GM12878 (cell line): ENCODE measurements at regions not wholly inside any gene's neighbourhood (a gene's known extent, or its start where the extent isn't known, plus 50 kb on each side); places are given as distances from the start of the nearest gene placed in this dataset.

Experiments
- ATAC-seq: fragments of 200-7000 bp; cut with Tn5 transposase; 3 replicates; pipeline ENCODE4 v1.9.1; 2020; ENCODE audit warnings: mild to moderate bottlenecking, moderate library complexity
- BruUV-seq: library from RNA; stranded (reverse); fragments of 400-500 nt; replicated peaks from 2 replicates; lab custom pipeline; 2021; lab: Mats Ljungman, UMichigan
- CTCF ChIA-PET: fragments of 300-600 bp; sonication (Branson Sonifier 250); formaldehyde crosslinking; extraction: SDS; loops from one replicate; lab custom pipeline; 2021; ENCODE audit warnings: inconsistent platforms; lab: Yijun Ruan, JAX
- POLR2A ChIA-PET: fragments of 350-600 bp; formaldehyde crosslinking; extraction: SDS; loops from one replicate; lab custom pipeline; 2021; ENCODE audit warnings: inconsistent platforms; lab: Charles Lee
- RAD21 ChIA-PET: fragments of 300-600 bp; sonication (Branson Sonifier 250); formaldehyde crosslinking; loops from one replicate; lab custom pipeline; 2023; ENCODE audit warnings: antibody characterized with exemption; ENCODE audit not compliant: unreplicated experiment; lab: Charles Lee
- SMC1A ChIA-PET: fragments of 300-600 bp; sonication (Branson Sonifier 250); formaldehyde crosslinking; loops from one replicate; lab custom pipeline; 2023; ENCODE audit not compliant: unreplicated experiment, uncharacterized antibody; lab: Charles Lee
- DNase-seq: peaks from one replicate; pipeline ENCODE4 v3.0.0-alpha.2; 2011; ENCODE audit warnings: low read depth, low spot score
- FAIRE-seq: peaks from 3 replicates; lab custom pipeline; 2011; peaks lifted over from hg19 to GRCh38; lab: Jason Lieb, UNC
- H2AFZ ChIP-seq: 2 replicates; pipeline ENCODE4 v1.6.0; 2011; ENCODE audit warnings: low read depth, low read length, control low read depth; ENCODE audit not compliant: control insufficient read depth
- H3K27ac ChIP-seq: 2 replicates; pipeline ENCODE4 v1.5.1; 2011; ENCODE audit warnings: control low read depth; ENCODE audit not compliant: control insufficient read depth, insufficient read depth
- H3K27me3 ChIP-seq, 2 experiments: replicated peaks in 1 of 2; 2 replicates each; pipeline versions ENCODE4 v1.6.0 to v1.6.1; 2011; ENCODE audit warnings: low read length in 1 of 2; ENCODE audit not compliant: control insufficient read depth in 2 of 2, insufficient read depth in 2 of 2
- H3K36me3 ChIP-seq, 2 experiments: 2 replicates each; pipeline ENCODE4 v1.5.1; 2011; ENCODE audit warnings: low read length in 1 of 2; ENCODE audit not compliant: control insufficient read depth in 2 of 2, insufficient read depth in 2 of 2
- H3K4me1 ChIP-seq: 2 replicates; pipeline ENCODE4 v1.6.1; 2011; ENCODE audit warnings: mild to moderate bottlenecking, low read length, moderate library complexity, mixed read lengths; ENCODE audit not compliant: control insufficient read depth, insufficient read depth
- H3K4me2 ChIP-seq: 2 replicates; pipeline ENCODE4 v1.6.0; 2011; ENCODE audit warnings: control low read depth; ENCODE audit not compliant: control insufficient read depth, insufficient read depth
- H3K4me3 ChIP-seq: fragments of 200-600 bp; sonication (generic); 2 replicates; pipeline ENCODE4 v1.5.1; 2016
- H3K79me2 ChIP-seq: 2 replicates; pipeline ENCODE4 v1.6.0; 2011; ENCODE audit warnings: low read length; ENCODE audit not compliant: control insufficient read depth, insufficient read depth
- H3K9ac ChIP-seq: 2 replicates; pipeline ENCODE4 v1.8.0; 2011; ENCODE audit warnings: low read length, control low read depth, mixed read lengths; ENCODE audit not compliant: control insufficient read depth, insufficient read depth
- H3K9me3 ChIP-seq: replicated peaks from 3 replicates; pipeline ENCODE4 v1.5.1; 2011; ENCODE audit warnings: mild to moderate bottlenecking, low read length; ENCODE audit not compliant: control insufficient read depth, insufficient read depth
- H4K20me1 ChIP-seq: 2 replicates; pipeline ENCODE4 v1.6.0; 2011; ENCODE audit not compliant: control insufficient read depth, insufficient read depth
- CEBPZ ChIP-seq: fragments of 150-350 bp; IDR thresholded peaks from 2 replicates; pipeline ENCODE4 v1.6.1; 2016; ENCODE audit warnings: low read depth, low read length
- CREB1 ChIP-seq: IDR thresholded peaks from 2 replicates; pipeline ENCODE4 v1.6.1; 2012; ENCODE audit warnings: low read depth, mild to moderate bottlenecking, inconsistent platforms
- GATAD2B ChIP-seq: fragments of 450-650 bp; conservative IDR thresholded peaks from 2 replicates; pipeline ENCODE4 v1.6.1; 2017; ENCODE audit warnings: low read depth, mild to moderate bottlenecking, moderate library complexity
- IKZF2 ChIP-seq, 2 experiments: fragments of 450-650 bp; IDR thresholded peaks; 2 replicates each; pipeline ENCODE4 v1.6.1; 2017; ENCODE audit warnings: mild to moderate bottlenecking in 2 of 2, moderate library complexity in 2 of 2
- IRF3 ChIP-seq: fragments of 450-650 bp; IDR thresholded peaks from 2 replicates; pipeline ENCODE4 v1.6.1; 2014; ENCODE audit warnings: mild to moderate bottlenecking
- NRF1 ChIP-seq: conservative IDR thresholded peaks from 2 replicates; pipeline ENCODE4 v1.6.1; 2011; ENCODE audit warnings: mild to moderate bottlenecking, low read depth, low read length, improper control_type of control experiment
- RAD51 ChIP-seq: fragments of 450-650 bp; IDR thresholded peaks from 2 replicates; pipeline ENCODE4 v1.6.1; 2016; ENCODE audit warnings: moderate library complexity, mild to moderate bottlenecking, inconsistent platforms
- RCOR1 ChIP-seq: conservative IDR thresholded peaks from 2 replicates; pipeline ENCODE4 v1.6.1; 2012; ENCODE audit warnings: low read depth, low read length, improper control_type of control experiment
- SRF ChIP-seq, 2 experiments: IDR thresholded peaks; 2 replicates each; pipeline ENCODE4 v1.6.1; 2011; ENCODE audit warnings: low read depth in 2 of 2, low read length in 2 of 2, mild to moderate bottlenecking in 1 of 2, moderate library complexity in 1 of 2
- USF2 ChIP-seq: IDR thresholded peaks from 2 replicates; pipeline ENCODE4 v1.6.1; 2011; ENCODE audit warnings: low read depth, low read length, improper control_type of control experiment, borderline replicate concordance
- ZBTB33 ChIP-seq: fragments of 450-650 bp; IDR thresholded peaks from 2 replicates; pipeline ENCODE4 v1.6.1; 2017; ENCODE audit warnings: mild to moderate bottlenecking
- ZNF274 ChIP-seq: IDR thresholded peaks from one replicate; pipeline ENCODE4 v1.8.0; 2011; ENCODE audit not compliant: insufficient read length, insufficient read depth
- ZSCAN29 ChIP-seq: fragments of 450-650 bp; IDR thresholded peaks from 2 replicates; pipeline ENCODE4 v1.6.1; 2017; ENCODE audit warnings: mild to moderate bottlenecking, moderate library complexity
- WGBS: methylation state at CpG from one replicate; pipeline ENCODE4 v1.1.6; 2016; ENCODE audit warnings: low lambda C conversion rate; ENCODE audit not compliant: insufficient replicate concordance, insufficient coverage; ENCODE audit errors: missing lambda C conversion rate; 5-methylcytosine and 5-hydroxymethylcytosine counted together
- in situ Hi-C: fragments of 300-500 bp; cut with MboI; formaldehyde crosslinking; loops from 9 replicates; pipeline ENCODE4 v1.14.3; 2018; ENCODE audit warnings: mixed read lengths
- intact Hi-C: fragments of 100-400 bp; cut with micrococcal nuclease; formaldehyde crosslinking; loops from one replicate; pipeline ENCODE4 v1.14.2; 2022; ENCODE audit not compliant: unreplicated experiment

- TF ChIP-seq CEBPZ (no peak), IRF3 (no peak), CREB1 (no peak)
Observed at GRCh38 chr6:168782187-168782751, 341.3 kb downstream of the SMOC2 start (continued).

GRCh38 chr6:168778201-168778600, 337.2 kb downstream of the SMOC2 start:
- Histone ChIP-seq H3K27me3 (no peaks in the 10 kb centered on the region), H4K20me1 (no peaks in the 10 kb centered on the region), H3K4me2 (no peak overlapping the region), H3K4me3 (no peak overlapping the region), H3K4me1 (no peaks in the 10 kb centered on the region), H3K36me3 (no peaks in the 10 kb centered on the region), H3K27ac (no peak overlapping the region), H3K9ac (no peak overlapping the region), H2AFZ (no peak overlapping the region), H3K79me2 (no peaks in the 10 kb centered on the region), H3K9me3 (no peaks in the 10 kb centered on the region)
- DNase-seq (no peak), ATAC-seq (no peak), FAIRE-seq (no peak)
- in situ Hi-C loops (no loop called here), intact Hi-C loops (no loop called here)
- ChIA-PET POLR2A (no interaction called here), CTCF (no interaction called here), RAD21 (no interaction called here), SMC1A (no interaction called here)
- no TSS peak for BruUV-seq
- 24% methylated on average over 7 of the region's 7 CpGs for WGBS
- no peak for TF ChIP-seq IKZF2 (IDR thresholded peaks at IDR 0.05)
- no peak for TF ChIP-seq ZNF274
- TF ChIP-seq RCOR1: no peak
- no peak for TF ChIP-seq NRF1
- no peak for TF ChIP-seq ZBTB33
- no peak for TF ChIP-seq GATAD2B
- TF ChIP-seq ZSCAN29: no peak
- no peak for TF ChIP-seq USF2
- no peak for TF ChIP-seq RAD51
- TF ChIP-seq SRF (IDR thresholded peaks at IDR 0.05; ENCODE audit: low read depth in 2 of 2, low read length in 2 of 2): no peak
